Naive thymus-derived CD4-positive, alpha-beta T cell (primary cell): ENCODE measurements at regions not wholly inside any gene's neighbourhood (a gene's known extent, or its start where the extent isn't known, plus 50 kb on each side); places are given as distances from the start of the nearest gene placed in this dataset.

Experiments used
- ATAC-seq: fragments of 150-1000 bp; cut with Tn5 transposase; 2 replicates; pipeline ENCODE4 v1.10.0; 2021; ENCODE audit warnings: mild to moderate bottlenecking, moderate library complexity
- CTCF ChIA-PET: fragments of 350-600 bp; sonication (Branson Sonifier 250); formaldehyde crosslinking; loops from one replicate; lab custom pipeline; 2021; ENCODE audit warnings: antibody characterized with exemption; lab: Charles Lee
- POLR2A ChIA-PET: fragments of 350-600 bp; sonication (Branson Sonifier 250); formaldehyde crosslinking; loops from one replicate; lab custom pipeline; 2021; ENCODE audit warnings: antibody characterized with exemption, inconsistent platforms; lab: Charles Lee
- DNase-seq, 9 donors: peaks; one replicate each; pipeline versions ENCODE4 v3.0.0 to v3.0.0-alpha.2; 2020 to 2022; ENCODE audit warnings: mixed read lengths in 1 of 9
- H3K27ac ChIP-seq: one replicate; pipeline ENCODE4 v1.7.0; 2013; ENCODE audit warnings: mild to moderate bottlenecking, low read depth, low read length, moderate library complexity
- H3K27me3 ChIP-seq, 2 donors: one replicate each; pipeline ENCODE4 v1.7.0; 2013; ENCODE audit warnings: low read length in 2 of 2, mild to moderate bottlenecking in 2 of 2, moderate library complexity in 2 of 2; ENCODE audit not compliant: control insufficient read depth in 2 of 2, insufficient read depth in 2 of 2
- H3K36me3 ChIP-seq, 3 experiments: 1 replicate in 2 of 3; 2 replicates in 1 of 3; pipeline ENCODE4 v1.7.0; 2013; ENCODE audit warnings: low read length in 3 of 3, mild to moderate bottlenecking in 3 of 3, moderate library complexity in 1 of 3; ENCODE audit not compliant: insufficient read depth in 3 of 3, control insufficient read depth in 2 of 3
- H3K4me1 ChIP-seq, 2 donors: one replicate each; pipeline ENCODE4 v1.7.0; 2013; ENCODE audit warnings: low read length in 2 of 2, mild to moderate bottlenecking in 2 of 2, moderate library complexity in 1 of 2; ENCODE audit not compliant: control insufficient read depth in 2 of 2, insufficient read depth in 2 of 2
- H3K4me3 ChIP-seq: 2 replicates; pipeline ENCODE4 v1.7.0; 2013; ENCODE audit warnings: mild to moderate bottlenecking, low read length
- H3K9me3 ChIP-seq, 3 experiments: 1 replicate in 2 of 3; 2 replicates in 1 of 3; pipeline ENCODE4 v1.7.0; 2013; ENCODE audit warnings: low read length in 3 of 3; ENCODE audit not compliant: control insufficient read depth in 2 of 3
- H3K27ac Mint-ChIP-seq, 9 donors: one replicate each; pipeline ENCODE4 v1.8.0; 2020 to 2022; ENCODE audit warnings: mixed read lengths in 9 of 9, mild to moderate bottlenecking in 8 of 9, moderate library complexity in 5 of 9, inconsistent platforms in 2 of 9
- H3K27me3 Mint-ChIP-seq, 5 donors: one replicate each; pipeline ENCODE4 v1.8.0; 2021 to 2022; ENCODE audit warnings: mixed read lengths in 5 of 5, mild to moderate bottlenecking in 1 of 5
- H3K36me3 Mint-ChIP-seq, 5 donors: one replicate each; pipeline ENCODE4 v1.8.0; 2020 to 2022; ENCODE audit warnings: mixed read lengths in 5 of 5, mild to moderate bottlenecking in 3 of 5, inconsistent platforms in 1 of 5
- H3K4me1 Mint-ChIP-seq, 7 donors: one replicate each; pipeline ENCODE4 v1.8.0; 2020 to 2022; ENCODE audit warnings: mixed read lengths in 7 of 7, mild to moderate bottlenecking in 3 of 7, inconsistent platforms in 1 of 7
- H3K4me3 Mint-ChIP-seq, 10 donors: one replicate each; pipeline ENCODE4 v1.8.0; 2020 to 2022; ENCODE audit warnings: mild to moderate bottlenecking in 10 of 10, mixed read lengths in 10 of 10, moderate library complexity in 6 of 10, inconsistent platforms in 2 of 10
- H3K9me3 Mint-ChIP-seq, 11 donors: one replicate each; pipeline ENCODE4 v1.8.0; 2020 to 2022; ENCODE audit warnings: mixed read lengths in 11 of 11, mild to moderate bottlenecking in 4 of 11, inconsistent platforms in 1 of 11, moderate library complexity in 1 of 11
- intact Hi-C, 2 donors: fragments of 100-400 bp; cut with micrococcal nuclease; formaldehyde crosslinking; loops; one replicate each; pipeline ENCODE4 v1.15.1; 2023

DNA sequence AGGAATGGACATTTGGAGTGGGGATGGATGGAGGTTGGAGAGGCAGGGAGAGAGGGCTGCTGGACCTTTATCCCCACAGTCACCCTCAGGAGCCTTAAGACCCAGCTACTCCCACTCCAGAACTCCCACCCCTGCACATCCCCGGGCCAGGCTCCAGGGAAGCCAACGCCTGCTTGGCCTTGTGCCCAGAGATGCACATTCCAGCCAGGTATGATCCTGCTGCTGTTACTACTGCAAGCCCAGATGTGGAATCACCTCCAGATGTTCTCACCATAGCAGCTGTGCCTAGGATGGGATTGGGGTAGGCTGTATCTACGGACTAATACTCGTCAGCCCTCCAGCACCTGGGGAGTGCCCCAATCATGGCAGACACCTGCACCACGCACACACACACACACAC, 71.7 kb downstream of the ZFP36L2 start:
- ATAC-seq (no peak), DNase-seq (no peak)
- POLR2A ChIA-PET, result interaction anchor here (37.0 to 43.2 kb wide), 3 partner anchors 5 to 63 kb away, joined by 1274 to 1899 read pairs (median 1274); partner anchors contain the start of gene ZFP36L2
- peaks cover 29 to 57% of the 10 kb centered on the region in 2 donors for H3K4me1 ChIP-seq
- H3K27me3 ChIP-seq, result no peaks in the 10 kb centered on the region
- H3K36me3 ChIP-seq, result no peaks in the 10 kb centered on the region
- no peaks in the 10 kb centered on the region for H3K9me3 ChIP-seq
- H3K4me1 Mint-ChIP-seq, result peaks cover 54 to 92% (median 68%) of the 10 kb centered on the region in 7 donors
- no peak overlapping the region for H3K27ac ChIP-seq
- peak overlapping the region in 2 of 10 donors; percentile 17 to 69 for H3K4me3 Mint-ChIP-seq
- no peak overlapping the region for H3K4me3 ChIP-seq
- H3K9me3 Mint-ChIP-seq, result no peaks in the 10 kb centered on the region
- no peaks in the 10 kb centered on the region for H3K27me3 Mint-ChIP-seq
- CTCF ChIA-PET, result interaction anchor here (0.7 kb wide), 1 partner anchor 12 kb away, joined by 3 read pairs; no protein-coding TSS in a partner anchor
- H3K27ac Mint-ChIP-seq, result peak overlapping the region in 8 of 9 donors; percentile 72 to 95 (median 88)
- intact Hi-C loops, result no loop called here
- H3K36me3 Mint-ChIP-seq, result peaks cover 0 to 6% (median 0%) of the 10 kb centered on the region in 5 donors

DNA sequence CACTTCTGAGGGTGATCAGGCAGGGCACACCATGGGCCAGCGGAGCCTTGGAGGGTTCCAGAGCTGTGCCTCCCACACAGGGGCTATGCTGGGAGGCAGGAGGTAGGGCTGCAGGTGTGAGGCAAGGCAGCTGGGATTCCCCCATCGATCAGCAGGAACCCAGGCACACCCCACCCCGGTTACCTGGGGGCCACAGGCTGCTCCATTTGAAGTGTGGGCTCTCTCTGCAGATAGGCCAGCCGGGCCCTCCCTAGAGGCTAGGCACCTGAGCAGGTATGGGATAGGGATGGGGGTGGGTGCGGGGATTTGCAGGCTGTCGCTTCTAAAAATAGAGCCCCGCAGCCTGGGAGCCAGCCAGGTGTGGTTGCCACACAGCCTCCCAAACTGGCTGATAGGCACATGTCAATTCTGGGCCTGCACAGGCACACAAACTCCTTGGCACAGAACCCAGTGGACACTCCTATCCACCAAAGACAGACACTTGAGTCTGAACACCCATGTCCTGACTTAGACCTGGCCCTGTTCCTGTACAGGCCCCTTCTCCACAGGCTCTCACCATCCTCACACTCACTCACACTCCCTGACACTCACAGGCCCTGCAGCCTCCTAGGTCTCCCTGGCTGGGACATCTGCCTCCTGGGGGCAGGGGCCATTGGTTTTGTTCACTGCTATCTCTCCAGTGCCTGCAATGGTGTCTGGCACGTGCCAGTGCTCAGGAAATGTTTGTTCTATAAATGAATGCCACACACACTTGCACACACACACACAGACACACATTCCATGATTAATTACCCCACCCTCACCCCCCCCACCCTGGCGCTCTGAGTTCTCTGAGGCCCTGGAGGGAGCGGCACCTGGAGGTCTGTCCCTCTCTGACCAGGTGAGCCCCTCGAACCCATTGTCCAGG, 73.4 kb downstream of the ZFP36L2 start:
- H3K27ac Mint-ChIP-seq, result peak overlapping the region; percentile 25 to 94 (median 88)
- Histone ChIP-seq H3K27ac (peak overlapping the region; percentile 50), H3K4me1 (peaks cover 22 to 47% of the 10 kb centered on the region in 2 donors), H3K27me3 (no peaks in the 10 kb centered on the region), H3K4me3 (no peak overlapping the region), H3K9me3 (no peaks in the 10 kb centered on the region), H3K36me3 (no peaks in the 10 kb centered on the region)
- H3K4me3 Mint-ChIP-seq, result peak overlapping the region in 7 of 10 donors; percentile 39 to 78 (median 59)
- H3K36me3 Mint-ChIP-seq, result peaks cover 0 to 6% (median 0%) of the 10 kb centered on the region in 5 donors
- ChIA-PET CTCF (interaction anchor here (0.6 to 1.6 kb wide), 5 partner anchors 13 to 76 kb away, joined by 3 to 14 read pairs (median 4); no protein-coding TSS in a partner anchor), POLR2A (interaction anchor here (37.0 to 43.2 kb wide), 3 partner anchors 7 to 65 kb away, joined by 1274 to 1899 read pairs (median 1274); partner anchors contain the start of gene ZFP36L2)
- ATAC-seq, result no peak
- no peaks in the 10 kb centered on the region for H3K9me3 Mint-ChIP-seq
- no peak for DNase-seq
- H3K4me1 Mint-ChIP-seq, result peaks cover 50 to 92% (median 66%) of the 10 kb centered on the region in 7 donors
- intact Hi-C loops, result no loop called here
- H3K27me3 Mint-ChIP-seq, result no peaks in the 10 kb centered on the region

DNA sequence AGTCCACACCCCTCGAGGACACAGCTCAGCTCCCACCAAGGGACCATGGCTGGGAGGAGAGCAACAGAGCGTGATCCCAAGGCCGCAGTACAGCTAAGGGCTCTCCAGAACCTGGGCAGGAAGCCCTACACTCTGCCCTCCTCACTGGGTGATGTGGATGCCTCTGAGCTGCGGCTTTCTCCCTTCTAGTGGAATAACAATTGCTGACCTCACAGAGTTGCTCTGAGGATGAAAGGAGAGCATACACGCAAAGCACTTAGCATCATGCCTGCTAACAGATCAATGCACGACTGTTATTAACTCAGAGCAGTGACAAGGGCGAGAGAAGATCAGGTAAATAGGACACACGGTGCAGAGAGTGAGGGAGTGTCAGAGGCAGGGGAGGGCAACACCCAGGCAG, 74.2 kb downstream of the ZFP36L2 start:
- POLR2A ChIA-PET, result interaction anchor here (37.0 to 43.2 kb wide), 3 partner anchors 8 to 65 kb away, joined by 1274 to 1899 read pairs (median 1274); partner anchors contain the start of gene ZFP36L2

DNA sequence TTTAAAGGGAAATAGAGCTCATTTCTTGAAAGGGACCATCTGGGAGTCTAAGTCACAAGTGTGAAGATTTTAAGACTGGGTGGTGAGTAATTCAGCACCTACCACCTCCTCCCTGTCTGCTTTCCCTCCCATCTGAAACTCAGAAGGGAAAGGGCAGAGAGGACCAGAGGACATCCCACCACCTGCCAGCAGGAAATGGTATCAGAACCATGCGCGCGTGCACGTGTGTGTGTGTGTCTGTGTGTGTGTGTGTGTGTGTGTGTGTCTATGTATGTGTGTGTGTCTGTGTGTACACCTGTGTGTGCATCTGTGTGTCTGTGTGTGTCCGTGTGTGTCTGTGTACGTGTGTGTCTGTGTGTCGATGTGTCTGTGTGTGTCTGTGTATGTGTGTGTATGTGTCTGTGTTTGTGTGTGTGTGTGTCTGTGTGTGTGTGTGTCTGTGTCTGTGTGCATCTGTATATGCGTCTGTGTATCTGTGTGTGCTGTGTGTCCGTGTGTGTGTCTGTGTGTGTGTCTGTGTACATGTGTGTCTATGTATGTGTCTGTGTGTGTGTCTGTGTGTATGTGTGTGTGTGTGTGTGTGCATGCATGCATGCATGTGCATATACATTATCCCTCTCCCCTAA, 76.8 kb downstream of the ZFP36L2 start:
- ChIA-PET POLR2A (interaction anchor here (1.0 to 43.2 kb wide), 4 partner anchors 9 to 68 kb away, joined by 3 to 1899 read pairs (median 1274); partner anchors contain the start of gene ZFP36L2), CTCF (interaction anchor here (0.5 to 2.0 kb wide), 7 partner anchors 13 to 69 kb away, joined by 3 to 4 read pairs (median 4); no protein-coding TSS in a partner anchor)
- Mint-ChIP-seq H3K4me1 (peaks cover 43 to 92% (median 67%) of the 10 kb centered on the region in 7 donors), H3K27me3 (no peaks in the 10 kb centered on the region), H3K36me3 (peaks cover 0 to 6% (median 0%) of the 10 kb centered on the region in 5 donors), H3K27ac (peak overlapping the region; percentile 82 to 96 (median 88)), H3K9me3 (no peaks in the 10 kb centered on the region), H3K4me3 (peak overlapping the region; percentile 28 to 69 (median 58))
- DNase-seq (peak in 1 of 9 donors; percentile 64), ATAC-seq (peak; percentile 51)
- Histone ChIP-seq H3K27ac (peak overlapping the region; percentile 36), H3K9me3 (no peaks in the 10 kb centered on the region), H3K4me3 (no peak overlapping the region), H3K27me3 (no peaks in the 10 kb centered on the region), H3K4me1 (peaks cover 15 to 54% of the 10 kb centered on the region in 2 donors), H3K36me3 (no peaks in the 10 kb centered on the region)
- intact Hi-C loops, result loop anchor here (1.0 kb wide), 1 partner anchor 9 kb away; no protein-coding TSS in a partner anchor

More for the DNA sequence above, 74.2 kb downstream of the ZFP36L2 start:
- Mint-ChIP-seq H3K9me3 (no peaks in the 10 kb centered on the region), H3K4me3 (peak overlapping the region; percentile 2 to 78 (median 49)), H3K27me3 (no peaks in the 10 kb centered on the region), H3K36me3 (peaks cover 0 to 6% (median 0%) of the 10 kb centered on the region in 5 donors), H3K4me1 (peaks cover 49 to 91% (median 68%) of the 10 kb centered on the region in 7 donors), H3K27ac (peak overlapping the region in 8 of 9 donors; percentile 72 to 94 (median 88))
- Histone ChIP-seq H3K27me3 (no peaks in the 10 kb centered on the region), H3K4me1 (peaks cover 15 to 40% of the 10 kb centered on the region in 2 donors), H3K4me3 (no peak overlapping the region), H3K27ac (peak overlapping the region; percentile 50), H3K36me3 (no peaks in the 10 kb centered on the region), H3K9me3 (no peaks in the 10 kb centered on the region)
- intact Hi-C loops, result no loop called here
- peak in 4 of 9 donors; percentile 34 to 49 (median 42) for DNase-seq
- ATAC-seq, result peak; percentile 60
- CTCF ChIA-PET, result interaction anchor here (0.6 to 1.6 kb wide), 6 partner anchors 12 to 77 kb away, joined by 3 to 14 read pairs (median 4); no protein-coding TSS in a partner anchor

DNA sequence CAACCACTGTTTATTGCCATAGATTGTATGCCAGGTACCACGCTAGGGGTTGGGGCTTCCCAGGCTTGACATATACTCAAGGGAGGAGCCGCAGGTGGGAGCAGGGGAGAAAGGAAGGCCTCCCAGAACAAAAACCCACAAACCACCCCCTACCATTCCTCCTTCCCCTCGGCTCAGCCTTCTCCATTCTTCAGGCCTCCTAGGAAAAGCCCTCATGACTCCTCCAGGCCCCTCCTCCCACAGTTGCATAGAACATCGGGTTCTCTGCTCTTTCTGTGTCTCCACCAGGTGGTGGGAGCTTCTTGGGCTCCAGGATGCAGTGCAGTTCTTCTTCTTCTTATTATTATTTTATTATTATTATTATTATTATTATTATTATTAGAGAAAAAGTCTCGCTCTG, 80.3 kb downstream of the ZFP36L2 start:
- Histone ChIP-seq H3K27me3 (no peaks in the 10 kb centered on the region), H3K4me1 (peaks cover 19 to 60% of the 10 kb centered on the region in 2 donors), H3K9me3 (no peaks in the 10 kb centered on the region), H3K36me3 (no peaks in the 10 kb centered on the region), H3K4me3 (no peak overlapping the region), H3K27ac (no peak overlapping the region)
- intact Hi-C loops, result no loop called here
- peaks cover 43 to 93% (median 63%) of the 10 kb centered on the region in 7 donors for H3K4me1 Mint-ChIP-seq
- CTCF ChIA-PET, result no interaction called here
- ATAC-seq (no peak), DNase-seq (no peak)
- H3K4me3 Mint-ChIP-seq, result peak overlapping the region in 4 of 10 donors; percentile 2 to 8 (median 6)
- no peaks in the 10 kb centered on the region for H3K27me3 Mint-ChIP-seq
- H3K9me3 Mint-ChIP-seq, result no peaks in the 10 kb centered on the region
- peaks cover 0 to 13% (median 0%) of the 10 kb centered on the region in 5 donors for H3K36me3 Mint-ChIP-seq
- POLR2A ChIA-PET, result interaction anchor here (37.0 to 43.2 kb wide), 3 partner anchors 6 to 72 kb away, joined by 1274 to 1899 read pairs (median 1274); partner anchors contain the start of gene ZFP36L2
- H3K27ac Mint-ChIP-seq, result peak overlapping the region in 8 of 9 donors; percentile 69 to 92 (median 78)
